Activated CD4-positive, alpha-beta T cell treated with anti-CD3 and anti-CD28 coated beads for 4 hours (primary cell): ENCODE measurements at regions not wholly inside any gene's neighbourhood (a gene's known extent, or its start where the extent isn't known, plus 50 kb on each side); places are given as distances from the start of the nearest gene placed in this dataset.
"Not testable (repeated sequence)": the region's sequence is repeated elsewhere in the genome, so short reads cannot be mapped to it uniquely, and the experiment has no call there.

Source experiments
- DNase-seq, 2 donors: peaks; one replicate each; pipeline ENCODE4 v3.0.0-alpha.2; 2020

- not testable (repeated sequence) for DNase-seq
Observed at GRCh38 chr3:187466306-187466705, 98.1 kb downstream of the RTP4 start.

DNA sequence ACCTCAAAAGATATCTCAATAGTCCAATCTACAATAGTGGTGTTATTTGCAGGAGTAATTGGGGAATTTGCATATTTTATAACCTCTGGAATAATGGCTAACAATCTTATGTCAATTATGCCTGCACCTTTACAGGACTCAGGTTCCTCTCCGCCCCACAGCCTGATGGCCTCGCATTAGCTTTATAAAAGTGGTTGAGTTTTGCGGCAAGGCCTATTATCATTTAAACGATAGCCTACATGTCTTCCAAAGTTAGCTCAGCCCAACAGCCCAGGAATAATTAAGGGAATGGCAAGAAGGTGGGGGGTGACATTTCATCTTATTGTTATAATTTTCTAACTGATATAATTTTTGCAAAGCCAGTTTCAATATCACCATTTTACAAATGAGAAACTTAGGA is 97.3 kb downstream of the RTP4 start:
- DNase-seq: no peak

GRCh38 chr3:187464682-187465081 is 96.5 kb downstream of the RTP4 start:
- DNase-seq: no peak

DNA sequence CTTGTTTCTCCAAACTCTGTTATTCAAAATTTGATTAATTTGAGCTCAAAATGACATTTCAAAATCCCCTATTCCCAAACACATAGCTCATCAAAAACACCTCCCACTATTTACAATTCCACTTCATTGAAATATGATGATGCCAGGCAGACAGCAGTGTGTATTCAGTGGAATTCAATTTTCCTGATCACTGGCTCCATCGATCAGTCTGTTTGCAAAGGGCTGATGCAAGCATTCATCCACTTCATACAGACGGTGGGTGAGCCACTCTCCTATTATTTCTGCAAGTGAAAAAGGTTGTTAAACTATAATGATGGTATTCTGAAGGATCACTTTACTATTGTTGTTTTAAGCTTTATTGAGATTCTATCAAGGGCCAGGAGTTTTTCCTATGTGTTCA is 90.7 kb downstream of the RTP4 start:
- DNase-seq: no peak

GRCh38 chr3:187458383-187458782 is 90.2 kb downstream of the RTP4 start:
- no peak for DNase-seq

- DNase-seq: no peak
Observed at GRCh38 chr3:187456250-187456649, 88.1 kb downstream of the RTP4 start.

GRCh38 chr3:187454085-187454815 is 86.1 kb downstream of the RTP4 start:
- DNase-seq: no peak

GRCh38 chr3:187450431-187451190 is 82.4 kb downstream of the RTP4 start:
- DNase-seq: no peak

GRCh38 chr3:187448674-187449073 is 80.5 kb downstream of the RTP4 start:
- DNase-seq: no peak

DNA sequence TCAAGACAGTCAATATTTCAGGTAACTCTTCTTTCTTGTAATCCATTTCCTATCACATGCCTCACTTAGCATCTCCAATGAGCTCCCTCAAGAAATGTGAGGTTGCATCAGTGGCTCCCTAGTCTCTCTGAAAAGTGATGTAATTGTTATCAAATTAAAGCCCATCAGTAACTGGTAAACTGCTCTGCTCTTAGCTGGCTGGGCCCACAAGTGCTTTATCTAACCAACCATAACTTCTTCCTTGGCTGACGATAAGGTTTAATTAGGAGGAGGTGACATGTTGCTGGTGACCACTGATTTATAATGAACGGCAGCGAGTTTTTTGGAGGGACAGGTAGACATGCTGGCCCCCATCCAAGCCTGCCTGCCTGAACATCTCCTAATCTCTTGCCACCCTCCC is 79.6 kb downstream of the RTP4 start:
- no peak for DNase-seq

DNA sequence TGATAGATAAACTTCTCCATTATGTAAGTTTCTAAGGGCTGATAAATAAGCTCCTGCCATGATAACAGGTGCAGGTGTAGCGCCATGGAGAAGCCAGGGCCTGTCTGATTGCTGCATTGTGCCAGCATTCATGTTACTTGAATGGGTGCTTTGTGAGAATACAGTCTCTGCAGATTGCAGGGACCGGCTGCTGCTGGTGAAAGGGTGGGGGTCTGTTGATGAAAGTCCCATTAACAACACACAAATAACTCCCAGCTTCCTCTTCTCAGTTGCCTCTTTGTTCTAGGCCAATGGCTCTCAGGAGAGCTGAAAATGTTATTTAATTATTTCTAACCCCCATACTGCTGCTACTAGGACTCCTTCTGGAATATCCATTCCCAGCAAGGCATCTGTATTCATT is 77.2 kb downstream of the RTP4 start:
- no peak for DNase-seq

- DNase-seq: no peak
Observed at GRCh38 chr3:187434524-187434923, 66.3 kb downstream of the RTP4 start.

- no peak for DNase-seq
Observed at GRCh38 chr3:187430576-187430975, 62.4 kb downstream of the RTP4 start.
